ENCODE measurements at regions not wholly inside any gene's neighbourhood (a gene's known extent, or its start where the extent isn't known, plus 50 kb on each side); places are given as distances from the start of the nearest gene placed in this dataset.

DNA sequence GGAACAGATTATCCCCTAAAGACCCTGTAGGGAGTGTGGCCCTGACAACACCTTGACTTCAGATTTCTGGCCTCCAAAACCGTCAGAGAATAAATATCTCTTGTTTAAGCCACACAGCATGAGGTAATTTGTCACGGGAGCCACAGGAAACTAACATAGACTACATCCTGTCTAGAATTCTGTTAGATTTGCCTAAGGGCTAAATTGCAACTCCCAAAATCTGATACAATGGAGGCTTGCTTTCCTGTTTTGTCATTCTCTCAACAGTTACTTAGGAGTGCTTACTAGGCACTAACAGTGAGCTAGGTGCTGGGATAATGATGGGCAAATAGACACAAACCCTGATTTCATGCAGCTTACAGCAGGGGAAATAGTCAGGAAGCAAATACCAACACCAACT is 141.6 kb downstream of the MIS18A start:
- Histone ChIP-seq H3K9ac (ENCODE audit: low read depth, low read length, poor library complexity) (no peak overlapping the region), H3K23ac (ENCODE audit: low read depth, low read length, poor library complexity) (no peak overlapping the region), H3K79me1 (ENCODE audit: low read depth, low read length) (no peaks in the 10 kb centered on the region), H3K4me2 (ENCODE audit: insufficient read depth, low read length, poor library complexity, severe bottlenecking) (no peak overlapping the region), H2AK5ac (ENCODE audit: low read depth, low read length) (no peak overlapping the region), H2AFZ (ENCODE audit: low read length) (no peak overlapping the region), H3K4me3 (ENCODE audit: low read length in 2 of 2) (no peak overlapping the region), H2BK12ac (ENCODE audit: low read length) (no peak overlapping the region), H3K9me3 (replicated peaks in 1 of 2; ENCODE audit: control insufficient read depth in 2 of 2, insufficient read depth in 1 of 2, low read depth in 1 of 2, low read length in 2 of 2) (peaks cover 0 to 7% of the 10 kb centered on the region in 2 donors), H3K27me3 (ENCODE audit: control insufficient read depth in 3 of 3, insufficient read depth in 3 of 3, low read depth in 1 of 3, low read length in 3 of 3) (peaks cover 0 to 8% (median 0%) of the 10 kb centered on the region in 3 experiments), H2BK5ac (ENCODE audit: low read length) (no peak overlapping the region), H2BK15ac (ENCODE audit: low read length) (no peak overlapping the region), H3K4me1 (ENCODE audit: control insufficient read depth in 2 of 2, insufficient read depth in 1 of 2, low read depth in 1 of 2, low read length in 2 of 2) (peaks cover 0 to 5% of the 10 kb centered on the region in 2 donors), H2BK120ac (ENCODE audit: low read depth, low read length) (no peak overlapping the region), H4K91ac (ENCODE audit: low read depth, low read length, poor library complexity) (no peak overlapping the region), H3K36me3 (replicated peaks in 1 of 2; ENCODE audit: control insufficient read depth in 2 of 2, insufficient read depth in 2 of 2, low read length in 2 of 2) (no peaks in the 10 kb centered on the region), H3K27ac (replicated peaks; ENCODE audit: low read length) (no peak overlapping the region), H4K8ac (ENCODE audit: low read depth, low read length) (no peak overlapping the region), H3K18ac (ENCODE audit: low read length) (no peak overlapping the region), H3K14ac (ENCODE audit: low read length) (no peak overlapping the region), H3K4ac (ENCODE audit: low read length) (no peak overlapping the region)
- no peak for DNase-seq (ENCODE audit: low spot score)
- WGBS, 2 donors (ENCODE audit: extremely low coverage in 2 of 2, insufficient read length in 2 of 2, insufficient replicate concordance in 1 of 2), result no CpG with 5 or more reads among the region's 2 CpGs

- H2BK5ac ChIP-seq (ENCODE audit: low read length), result no peak overlapping the region
- H2AFZ ChIP-seq (ENCODE audit: low read length), result no peak overlapping the region
- no peak overlapping the region for H3K27ac ChIP-seq (replicated peaks; ENCODE audit: low read length)
- H3K18ac ChIP-seq (ENCODE audit: low read length), result no peak overlapping the region
- H2BK120ac ChIP-seq (ENCODE audit: low read depth, low read length), result no peak overlapping the region
- H3K4me1 ChIP-seq (ENCODE audit: control insufficient read depth in 2 of 2, insufficient read depth in 1 of 2, low read depth in 1 of 2, low read length in 2 of 2), result no peaks in the 10 kb centered on the region
- H3K14ac ChIP-seq (ENCODE audit: low read length), result no peak overlapping the region
- no peak overlapping the region for H3K23ac ChIP-seq (ENCODE audit: low read depth, low read length, poor library complexity)
- peaks cover 0 to 7% of the 10 kb centered on the region in 2 donors for H3K9me3 ChIP-seq (replicated peaks in 1 of 2; ENCODE audit: control insufficient read depth in 2 of 2, insufficient read depth in 1 of 2, low read depth in 1 of 2, low read length in 2 of 2)
- H3K79me1 ChIP-seq (ENCODE audit: low read depth, low read length), result no peaks in the 10 kb centered on the region
- no peak overlapping the region for H2AK5ac ChIP-seq (ENCODE audit: low read depth, low read length)
- no peak overlapping the region for H4K8ac ChIP-seq (ENCODE audit: low read depth, low read length)
- H3K36me3 ChIP-seq (replicated peaks in 1 of 2; ENCODE audit: control insufficient read depth in 2 of 2, insufficient read depth in 2 of 2, low read length in 2 of 2), result no peaks in the 10 kb centered on the region
- DNase-seq (ENCODE audit: low spot score), result no peak
- H3K9ac ChIP-seq (ENCODE audit: low read depth, low read length, poor library complexity), result no peak overlapping the region
- H3K4me2 ChIP-seq (ENCODE audit: insufficient read depth, low read length, poor library complexity, severe bottlenecking), result no peak overlapping the region
- H3K27me3 ChIP-seq (ENCODE audit: control insufficient read depth in 3 of 3, insufficient read depth in 3 of 3, low read depth in 1 of 3, low read length in 3 of 3), result peaks cover 0 to 7% (median 0%) of the 10 kb centered on the region in 3 experiments
- no peak overlapping the region for H2BK15ac ChIP-seq (ENCODE audit: low read length)
- no peak overlapping the region for H2BK12ac ChIP-seq (ENCODE audit: low read length)
- WGBS, 2 donors (ENCODE audit: extremely low coverage in 2 of 2, insufficient read length in 2 of 2, insufficient replicate concordance in 1 of 2), result no CpG with 5 or more reads among the region's 7 CpGs
- H3K4ac ChIP-seq (ENCODE audit: low read length), result no peak overlapping the region
- H4K91ac ChIP-seq (ENCODE audit: low read depth, low read length, poor library complexity), result no peak overlapping the region
- H3K4me3 ChIP-seq (ENCODE audit: low read length in 2 of 2), result no peak overlapping the region
Measured at GRCh38 chr21:32136546-32136945, 142.3 kb downstream of the MIS18A start.

DNA sequence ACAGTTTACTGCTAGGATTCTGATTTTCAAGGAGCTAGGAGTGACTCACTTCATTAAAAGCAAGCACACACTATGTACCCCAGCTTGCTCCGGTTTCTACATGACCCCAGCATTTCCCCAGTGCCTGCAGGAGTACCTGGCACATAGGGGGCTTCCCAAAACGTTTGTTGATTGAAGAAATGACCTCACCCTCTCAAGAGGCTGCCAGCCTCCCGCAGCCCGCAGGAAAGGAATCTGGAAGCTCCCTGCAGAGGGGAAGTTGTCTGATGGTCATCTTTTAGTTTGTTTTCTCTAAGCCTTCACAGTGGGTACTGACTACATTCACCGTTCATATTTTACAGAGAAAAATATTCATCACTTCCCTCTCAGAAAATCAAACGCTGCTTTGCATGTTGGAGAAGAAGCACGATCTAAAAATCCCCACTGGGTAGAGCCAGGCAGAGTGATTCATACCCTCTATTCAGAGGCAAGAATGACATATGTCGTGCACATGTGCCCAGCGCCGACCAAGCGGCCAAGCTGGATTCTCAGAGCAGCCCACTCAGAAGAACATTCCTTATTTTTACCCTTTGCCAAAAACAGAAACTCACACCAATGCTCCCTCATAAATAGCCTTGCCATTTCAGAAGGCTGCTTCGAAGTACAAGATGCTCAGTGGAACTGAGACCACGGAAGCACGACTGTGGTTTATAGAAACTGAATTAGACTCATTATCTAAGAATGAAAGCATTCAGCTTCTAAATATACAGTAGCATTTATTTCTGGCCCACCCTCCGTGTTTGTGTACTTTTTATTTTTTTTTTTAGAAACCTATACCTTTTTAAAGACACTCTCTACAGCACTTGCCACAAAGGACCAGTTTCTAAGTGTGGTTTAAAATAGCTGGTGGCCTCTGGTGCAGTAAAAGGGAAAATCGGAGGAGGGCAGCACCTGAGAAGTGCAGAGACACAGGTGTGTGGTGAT is 143.2 kb downstream of the MIS18A start:
- no peak for DNase-seq (ENCODE audit: low spot score)

DNA sequence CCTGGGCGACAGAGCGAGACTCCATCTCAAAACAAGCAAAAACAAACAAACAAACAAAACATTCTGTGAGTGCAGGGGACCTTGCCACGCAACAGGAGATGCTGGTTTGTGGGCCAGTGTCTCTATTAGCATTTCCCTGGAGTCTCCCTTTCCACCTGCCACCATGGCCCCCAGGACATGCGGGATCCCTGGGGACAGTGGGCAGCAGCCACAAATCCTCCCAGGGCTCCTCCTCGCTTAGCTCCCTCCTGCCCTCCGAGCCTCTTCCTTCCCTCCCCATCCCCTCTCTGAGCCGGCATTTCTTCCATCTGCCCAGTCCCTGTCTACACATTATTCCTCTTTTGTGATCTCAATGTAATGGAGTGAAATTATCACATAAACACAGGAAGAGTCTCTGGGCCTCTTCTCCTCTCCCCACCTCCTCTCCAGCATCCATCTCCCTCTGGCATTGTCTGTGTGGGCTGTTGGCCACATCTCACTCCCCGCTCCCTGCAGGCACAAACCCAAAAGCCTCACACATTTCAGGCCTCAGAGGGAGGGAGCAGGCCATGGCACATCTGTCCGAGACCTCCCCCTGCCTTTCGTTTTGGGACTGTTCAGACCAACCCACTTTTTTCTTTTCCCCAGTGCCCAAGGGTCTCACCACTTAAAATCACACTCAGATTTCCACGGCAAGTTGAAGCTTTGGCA is 144.3 kb downstream of the MIS18A start:
- no peaks in the 10 kb centered on the region for H3K4me1 ChIP-seq (ENCODE audit: control insufficient read depth in 2 of 2, insufficient read depth in 1 of 2, low read depth in 1 of 2, low read length in 2 of 2)
- no peak overlapping the region for H3K14ac ChIP-seq (ENCODE audit: low read length)
- H3K9ac ChIP-seq (ENCODE audit: low read depth, low read length, poor library complexity), result no peak overlapping the region
- no peak overlapping the region for H4K8ac ChIP-seq (ENCODE audit: low read depth, low read length)
- no peak overlapping the region for H2BK120ac ChIP-seq (ENCODE audit: low read depth, low read length)
- no peak for DNase-seq (ENCODE audit: low spot score)
- H2AK5ac ChIP-seq (ENCODE audit: low read depth, low read length), result no peak overlapping the region
- H3K9me3 ChIP-seq (replicated peaks in 1 of 2; ENCODE audit: control insufficient read depth in 2 of 2, insufficient read depth in 1 of 2, low read depth in 1 of 2, low read length in 2 of 2), result peaks cover 0 to 7% of the 10 kb centered on the region in 2 donors
- H4K91ac ChIP-seq (ENCODE audit: low read depth, low read length, poor library complexity), result no peak overlapping the region
- H3K27ac ChIP-seq (replicated peaks; ENCODE audit: low read length), result no peak overlapping the region
- WGBS, 2 donors (ENCODE audit: extremely low coverage in 2 of 2, insufficient read length in 2 of 2, insufficient replicate concordance in 1 of 2), result no CpG with 5 or more reads among the region's 11 CpGs
- H2BK12ac ChIP-seq (ENCODE audit: low read length), result no peak overlapping the region
- H2BK15ac ChIP-seq (ENCODE audit: low read length), result no peak overlapping the region
- H3K4ac ChIP-seq (ENCODE audit: low read length), result no peak overlapping the region
- H3K36me3 ChIP-seq (replicated peaks in 1 of 2; ENCODE audit: control insufficient read depth in 2 of 2, insufficient read depth in 2 of 2, low read length in 2 of 2), result no peaks in the 10 kb centered on the region
- H3K23ac ChIP-seq (ENCODE audit: low read depth, low read length, poor library complexity), result no peak overlapping the region
- H3K18ac ChIP-seq (ENCODE audit: low read length), result peak overlapping the region; percentile 70
- peaks cover 0 to 7% (median 0%) of the 10 kb centered on the region in 3 experiments for H3K27me3 ChIP-seq (ENCODE audit: control insufficient read depth in 3 of 3, insufficient read depth in 3 of 3, low read depth in 1 of 3, low read length in 3 of 3)
- H3K4me2 ChIP-seq (ENCODE audit: insufficient read depth, low read length, poor library complexity, severe bottlenecking), result no peak overlapping the region
- no peaks in the 10 kb centered on the region for H3K79me1 ChIP-seq (ENCODE audit: low read depth, low read length)
- H2AFZ ChIP-seq (ENCODE audit: low read length), result no peak overlapping the region
- H2BK5ac ChIP-seq (ENCODE audit: low read length), result no peak overlapping the region
- no peak overlapping the region for H3K4me3 ChIP-seq (ENCODE audit: low read length in 2 of 2)

More for the DNA sequence above, 143.2 kb downstream of the MIS18A start:
- Histone ChIP-seq H3K9me3 (replicated peaks in 1 of 2; ENCODE audit: control insufficient read depth in 2 of 2, insufficient read depth in 1 of 2, low read depth in 1 of 2, low read length in 2 of 2) (peaks cover 0 to 7% of the 10 kb centered on the region in 2 donors), H3K79me1 (ENCODE audit: low read depth, low read length) (no peaks in the 10 kb centered on the region), H3K36me3 (replicated peaks in 1 of 2; ENCODE audit: control insufficient read depth in 2 of 2, insufficient read depth in 2 of 2, low read length in 2 of 2) (no peaks in the 10 kb centered on the region), H4K8ac (ENCODE audit: low read depth, low read length) (no peak overlapping the region), H2BK5ac (ENCODE audit: low read length) (peak overlapping the region; percentile 39), H2AFZ (ENCODE audit: low read length) (no peak overlapping the region), H3K18ac (ENCODE audit: low read length) (no peak overlapping the region), H3K23ac (ENCODE audit: low read depth, low read length, poor library complexity) (no peak overlapping the region), H2BK120ac (ENCODE audit: low read depth, low read length) (no peak overlapping the region), H3K9ac (ENCODE audit: low read depth, low read length, poor library complexity) (no peak overlapping the region), H4K91ac (ENCODE audit: low read depth, low read length, poor library complexity) (no peak overlapping the region), H2BK12ac (ENCODE audit: low read length) (no peak overlapping the region), H3K4me1 (ENCODE audit: control insufficient read depth in 2 of 2, insufficient read depth in 1 of 2, low read depth in 1 of 2, low read length in 2 of 2) (no peaks in the 10 kb centered on the region), H3K27ac (replicated peaks; ENCODE audit: low read length) (no peak overlapping the region), H3K4me3 (ENCODE audit: low read length in 2 of 2) (no peak overlapping the region), H3K14ac (ENCODE audit: low read length) (no peak overlapping the region), H3K4me2 (ENCODE audit: insufficient read depth, low read length, poor library complexity, severe bottlenecking) (no peak overlapping the region), H3K4ac (ENCODE audit: low read length) (no peak overlapping the region), H3K27me3 (ENCODE audit: control insufficient read depth in 3 of 3, insufficient read depth in 3 of 3, low read depth in 1 of 3, low read length in 3 of 3) (peaks cover 0 to 7% (median 0%) of the 10 kb centered on the region in 3 experiments), H2BK15ac (ENCODE audit: low read length) (no peak overlapping the region), H2AK5ac (ENCODE audit: low read depth, low read length) (no peak overlapping the region)
- WGBS, 2 donors (ENCODE audit: extremely low coverage in 2 of 2, insufficient read length in 2 of 2, insufficient replicate concordance in 1 of 2), result no CpG with 5 or more reads among the region's 16 CpGs
